ENCODE measurements at regions not wholly inside any gene's neighbourhood (a gene's known extent, or its start where the extent isn't known, plus 50 kb on each side); places are given as distances from the start of the nearest gene placed in this dataset.

GRCh38 chr11:130999086-130999485 lies 82.8 kb upstream of the SNX19 start:
- DNase-seq (ENCODE audit: low read depth), result no peak
- no peak overlapping the region for H3K4me3 ChIP-seq (ENCODE audit: low read length)
- no peak for TF ChIP-seq CTCF (conservative IDR thresholded peaks at IDR 0.05; ENCODE audit: low read depth, low read length)

GRCh38 chr11:130999992-131000770 lies 83.9 kb upstream of the SNX19 start:
- DNase-seq (ENCODE audit: low read depth), result peak; percentile 19
- no peak for TF ChIP-seq CTCF (conservative IDR thresholded peaks at IDR 0.05; ENCODE audit: low read depth, low read length)
- no peak overlapping the region for H3K4me3 ChIP-seq (ENCODE audit: low read length)

GRCh38 chr11:131002145-131002544 lies 85.9 kb upstream of the SNX19 start:
- DNase-seq (ENCODE audit: low read depth), result no peak
- no peak for TF ChIP-seq CTCF (conservative IDR thresholded peaks at IDR 0.05; ENCODE audit: low read depth, low read length)
- no peak overlapping the region for H3K4me3 ChIP-seq (ENCODE audit: low read length)

GRCh38 chr11:131005829-131006228 lies 89.5 kb upstream of the SNX19 start:
- no peak for TF ChIP-seq CTCF (conservative IDR thresholded peaks at IDR 0.05; ENCODE audit: low read depth, low read length)
- H3K4me3 ChIP-seq (ENCODE audit: low read length), result no peak overlapping the region
- DNase-seq (ENCODE audit: low read depth), result no peak

- no peak for DNase-seq (ENCODE audit: low read depth)
- peak; percentile 65 for TF ChIP-seq CTCF (conservative IDR thresholded peaks at IDR 0.05; ENCODE audit: low read depth, low read length)
- H3K4me3 ChIP-seq (ENCODE audit: low read length), result no peak overlapping the region
Observed at GRCh38 chr11:131025020-131025419, 108.7 kb upstream of the SNX19 start.

GRCh38 chr11:131025421-131026125 lies 109.3 kb upstream of the SNX19 start:
- DNase-seq (ENCODE audit: low read depth), result peak; percentile 6
- TF ChIP-seq CTCF (conservative IDR thresholded peaks at IDR 0.05; ENCODE audit: low read depth, low read length), result no peak
- no peak overlapping the region for H3K4me3 ChIP-seq (ENCODE audit: low read length)

GRCh38 chr11:131027491-131027890 lies 111.2 kb upstream of the SNX19 start:
- no peak for TF ChIP-seq CTCF (conservative IDR thresholded peaks at IDR 0.05; ENCODE audit: low read depth, low read length)
- no peak overlapping the region for H3K4me3 ChIP-seq (ENCODE audit: low read length)
- DNase-seq (ENCODE audit: low read depth), result no peak

Measured in retinal pigment epithelial cell (primary cell).